SK-N-SH treated with all-trans-retinoic acid at 6 μM for 48 hours (cell line): ENCODE measurements at regions not wholly inside any gene's neighbourhood (a gene's known extent, or its start where the extent isn't known, plus 50 kb on each side); places are given as distances from the start of the nearest gene placed in this dataset.

Experiments
- ATAC-seq: fragments of 200-7000 bp; cut with Tn5 transposase; 3 replicates; pipeline ENCODE4 v1.9.1; 2020; ENCODE audit warnings: mild to moderate bottlenecking, moderate library complexity
- ARNTL ChIP-seq: fragments of 450-650 bp; formaldehyde crosslinking; IDR thresholded peaks from 2 replicates; pipeline ENCODE4 v1.5.0; 2020; ENCODE audit warnings: low read depth, mild to moderate bottlenecking, moderate library complexity, borderline replicate concordance
- BACH2 ChIP-seq: fragments of 250-450 bp; sonication (Bioruptor Pico); IDR thresholded peaks from 2 replicates; pipeline ENCODE4 v1.9.0; 2021; ENCODE audit warnings: mild to moderate bottlenecking, borderline replicate concordance
- CREB5 ChIP-seq: fragments of 250-450 bp; sonication (Bioruptor Pico); IDR thresholded peaks from 2 replicates; pipeline ENCODE4 v1.5.1; 2020; ENCODE audit warnings: low read depth, mild to moderate bottlenecking, moderate library complexity
- CSDC2 ChIP-seq: fragments of 250-450 bp; sonication (Bioruptor Pico); IDR thresholded peaks from 2 replicates; pipeline ENCODE4 v1.5.0; 2020; ENCODE audit warnings: mild to moderate bottlenecking, moderate library complexity
- CSRNP3 ChIP-seq: fragments of 250-450 bp; sonication (Bioruptor Pico); IDR thresholded peaks from 2 replicates; pipeline ENCODE4 v1.5.1; 2021; ENCODE audit warnings: mild to moderate bottlenecking, moderate library complexity
- ESRRG ChIP-seq: fragments of 250-450 bp; sonication (Bioruptor Pico); IDR thresholded peaks from 2 replicates; pipeline ENCODE4 v1.6.1; 2021; ENCODE audit warnings: mild to moderate bottlenecking
- GLIS3 ChIP-seq: fragments of 250-450 bp; sonication (Bioruptor Pico); IDR thresholded peaks from 2 replicates; pipeline ENCODE4 v1.5.0; 2020; ENCODE audit warnings: mild to moderate bottlenecking, moderate library complexity
- ISL1 ChIP-seq: fragments of 250-450 bp; sonication (Bioruptor Pico); IDR thresholded peaks from 2 replicates; pipeline ENCODE4 v2.1.2; 2022; ENCODE audit warnings: mild to moderate bottlenecking, moderate library complexity
- OSR1 ChIP-seq: fragments of 250-450 bp; sonication (Bioruptor Pico); IDR thresholded peaks from 2 replicates; pipeline ENCODE4 v1.8.0; 2022; ENCODE audit warnings: moderate library complexity, mild to moderate bottlenecking, inconsistent platforms
- PPARA ChIP-seq: fragments of 250-450 bp; sonication (Bioruptor Pico); IDR thresholded peaks from 2 replicates; pipeline ENCODE4 v1.5.0; 2020; ENCODE audit warnings: mild to moderate bottlenecking, borderline replicate concordance
- RARB ChIP-seq: fragments of 250-450 bp; sonication (Bioruptor Pico); IDR thresholded peaks from 2 replicates; pipeline ENCODE4 v1.8.0; 2021; ENCODE audit warnings: mild to moderate bottlenecking, moderate library complexity
- TCF4 ChIP-seq: fragments of 250-450 bp; sonication (Bioruptor Pico); IDR thresholded peaks from 2 replicates; pipeline ENCODE4 v1.8.0; 2021; ENCODE audit warnings: mild to moderate bottlenecking, moderate library complexity, borderline replicate concordance
- TOX ChIP-seq: fragments of 250-450 bp; sonication (Bioruptor Pico); IDR thresholded peaks from 2 replicates; pipeline ENCODE4 v1.8.0; 2021; ENCODE audit warnings: mild to moderate bottlenecking, moderate library complexity, borderline replicate concordance
- TSHZ2 ChIP-seq: fragments of 250-450 bp; sonication (Bioruptor Pico); IDR thresholded peaks from 2 replicates; pipeline ENCODE4 v1.5.0; 2020; ENCODE audit warnings: mild to moderate bottlenecking, moderate library complexity
- ZC3H10 ChIP-seq: fragments of 250-450 bp; sonication (Bioruptor Pico); IDR thresholded peaks from 2 replicates; pipeline ENCODE4 v1.5.1; 2021; ENCODE audit warnings: mild to moderate bottlenecking, moderate library complexity
- ZFP3 ChIP-seq: fragments of 250-450 bp; sonication (Bioruptor Pico); IDR thresholded peaks from 2 replicates; pipeline ENCODE4 v1.5.0; 2020; ENCODE audit warnings: mild to moderate bottlenecking, moderate library complexity
- ZFP30 ChIP-seq: fragments of 450-650 bp; formaldehyde crosslinking; IDR thresholded peaks from 2 replicates; pipeline ENCODE4 v1.5.0; 2022; ENCODE audit warnings: mild to moderate bottlenecking, moderate library complexity
- ZNF565 ChIP-seq: fragments of 450-650 bp; formaldehyde crosslinking; conservative IDR thresholded peaks from 2 replicates; pipeline ENCODE4 v1.5.0; 2020; ENCODE audit warnings: low read depth, mild to moderate bottlenecking, moderate library complexity
- ZNF70 ChIP-seq: fragments of 450-650 bp; formaldehyde crosslinking; IDR thresholded peaks from 2 replicates; pipeline ENCODE4 v1.5.0; 2020; ENCODE audit warnings: mild to moderate bottlenecking, moderate library complexity
- ZNF8 ChIP-seq: fragments of 450-650 bp; formaldehyde crosslinking; IDR thresholded peaks from 2 replicates; pipeline ENCODE4 v1.5.0; 2020; ENCODE audit warnings: mild to moderate bottlenecking, moderate library complexity

GRCh38 chr2:128808462-128809258, 490.0 kb upstream of the HS6ST1 start:
- TF ChIP-seq CSDC2 (CRISPR knock-in tag) (no peak), GLIS3 (CRISPR knock-in tag) (no peak), CSRNP3 (CRISPR knock-in tag) (no peak), CREB5 (CRISPR knock-in tag) (no peak), ESRRG (CRISPR knock-in tag) (no peak), TSHZ2 (no peak), TCF4 (CRISPR knock-in tag) (no peak), ISL1 (CRISPR knock-in tag) (no peak), TOX (CRISPR knock-in tag) (no peak), ZC3H10 (CRISPR knock-in tag) (no peak), PPARA (CRISPR knock-in tag) (no peak), ZNF565 (CRISPR knock-in tag) (no peak), RARB (CRISPR knock-in tag) (no peak), BACH2 (no peak)
- TF ChIP-seq, all 23 proteins: peak for 0

GRCh38 chr2:128809259-128809636, 490.6 kb upstream of the HS6ST1 start:
- ATAC-seq = no peak
- TF ChIP-seq ISL1 (CRISPR knock-in tag) (no peak), ZNF565 (CRISPR knock-in tag) (no peak), ZFP30 (CRISPR knock-in tag) (no peak), ZNF8 (CRISPR knock-in tag) (no peak), ARNTL (no peak), TOX (CRISPR knock-in tag) (no peak), PPARA (CRISPR knock-in tag) (no peak), RARB (CRISPR knock-in tag) (no peak), ZFP3 (CRISPR knock-in tag) (no peak), CSDC2 (CRISPR knock-in tag) (no peak), CREB5 (CRISPR knock-in tag) (no peak), BACH2 (no peak), OSR1 (no peak)

More at GRCh38 chr2:128808462-128809258, 490.0 kb upstream of the HS6ST1 start:
- no peak for ATAC-seq

GRCh38 chr2:128809880-128810279, 491.2 kb upstream of the HS6ST1 start:
- TF ChIP-seq ZNF70 (CRISPR knock-in tag) (no peak), TSHZ2 (no peak), TOX (CRISPR knock-in tag) (no peak), ISL1 (CRISPR knock-in tag) (no peak), ZNF565 (CRISPR knock-in tag) (no peak), CSRNP3 (CRISPR knock-in tag) (no peak), ARNTL (no peak)
- ATAC-seq = no peak
